ENCODE measurements at regions not wholly inside any gene's neighbourhood (a gene's known extent, or its start where the extent isn't known, plus 50 kb on each side); places are given as distances from the start of the nearest gene placed in this dataset.
A peak's percentile ranks its signal among the peaks of the same experiment; 100 is the strongest.

DNA sequence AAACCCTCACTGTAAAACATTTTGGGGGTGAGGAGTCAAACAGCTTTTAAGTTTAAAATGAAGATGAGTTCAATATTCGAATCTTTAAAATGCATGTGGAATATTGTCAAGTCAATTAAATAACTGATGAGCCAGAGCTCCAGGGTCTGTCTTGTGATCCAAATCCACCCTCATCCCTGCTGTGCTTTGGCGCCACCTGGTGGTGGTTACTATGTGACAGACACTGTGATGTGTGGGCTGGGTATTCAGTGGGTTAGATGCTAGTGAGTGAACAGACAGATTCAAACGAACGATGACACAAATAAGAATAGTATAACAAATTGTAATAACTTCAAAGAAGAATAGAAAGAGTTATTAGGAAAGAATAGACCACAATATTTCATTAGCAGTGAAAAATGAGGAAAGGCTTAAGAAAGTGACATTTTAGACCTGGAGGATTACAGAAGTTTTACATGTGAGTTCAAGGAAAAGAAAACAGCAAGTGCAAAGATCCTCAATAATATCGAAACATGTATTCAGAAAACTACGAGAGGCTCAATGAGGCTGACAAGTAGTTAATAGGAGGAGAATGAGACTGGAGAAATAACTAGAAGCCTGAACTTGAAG is 51.4 kb upstream of the CHSY3 start:
- Histone ChIP-seq H3K27me3 (no peaks in the 10 kb centered on the region), H3K4me1 (replicated peaks in 1 of 2) (peaks cover 0 to 5% of the 10 kb centered on the region in 2 donors), H3K27ac (no peak overlapping the region), H3K9me3 (replicated peaks in 1 of 3) (no peaks in the 10 kb centered on the region), H3K36me3 (replicated peaks in 1 of 2) (no peaks in the 10 kb centered on the region), H3K4me3 (no peak overlapping the region)
- intact Hi-C loops (cut with DNase I), result loop anchor here in 1 of 2 donors (10.0 kb wide), 1 partner anchor 78 kb away; no protein-coding TSS in a partner anchor
- TF ChIP-seq, protein P1, sequence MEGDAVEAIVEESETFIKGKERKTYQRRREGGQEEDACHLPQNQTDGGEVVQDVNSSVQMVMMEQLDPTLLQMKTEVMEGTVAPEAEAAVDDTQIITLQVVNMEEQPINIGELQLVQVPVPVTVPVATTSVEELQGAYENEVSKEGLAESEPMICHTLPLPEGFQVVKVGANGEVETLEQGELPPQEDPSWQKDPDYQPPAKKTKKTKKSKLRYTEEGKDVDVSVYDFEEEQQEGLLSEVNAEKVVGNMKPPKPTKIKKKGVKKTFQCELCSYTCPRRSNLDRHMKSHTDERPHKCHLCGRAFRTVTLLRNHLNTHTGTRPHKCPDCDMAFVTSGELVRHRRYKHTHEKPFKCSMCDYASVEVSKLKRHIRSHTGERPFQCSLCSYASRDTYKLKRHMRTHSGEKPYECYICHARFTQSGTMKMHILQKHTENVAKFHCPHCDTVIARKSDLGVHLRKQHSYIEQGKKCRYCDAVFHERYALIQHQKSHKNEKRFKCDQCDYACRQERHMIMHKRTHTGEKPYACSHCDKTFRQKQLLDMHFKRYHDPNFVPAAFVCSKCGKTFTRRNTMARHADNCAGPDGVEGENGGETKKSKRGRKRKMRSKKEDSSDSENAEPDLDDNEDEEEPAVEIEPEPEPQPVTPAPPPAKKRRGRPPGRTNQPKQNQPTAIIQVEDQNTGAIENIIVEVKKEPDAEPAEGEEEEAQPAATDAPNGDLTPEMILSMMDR (IDR thresholded peaks at IDR 0.05), result peak; percentile 70 to 94 (median 76)
- no peak for TF ChIP-seq POLR2A (IDR thresholded peaks at IDR 0.05)
- peak; percentile 62 to 87 (median 81) for DNase-seq
- WGBS, 4 donors, result 13 to 26% (median 15%) methylated on average over 6 of the region's 6 CpGs

DNA sequence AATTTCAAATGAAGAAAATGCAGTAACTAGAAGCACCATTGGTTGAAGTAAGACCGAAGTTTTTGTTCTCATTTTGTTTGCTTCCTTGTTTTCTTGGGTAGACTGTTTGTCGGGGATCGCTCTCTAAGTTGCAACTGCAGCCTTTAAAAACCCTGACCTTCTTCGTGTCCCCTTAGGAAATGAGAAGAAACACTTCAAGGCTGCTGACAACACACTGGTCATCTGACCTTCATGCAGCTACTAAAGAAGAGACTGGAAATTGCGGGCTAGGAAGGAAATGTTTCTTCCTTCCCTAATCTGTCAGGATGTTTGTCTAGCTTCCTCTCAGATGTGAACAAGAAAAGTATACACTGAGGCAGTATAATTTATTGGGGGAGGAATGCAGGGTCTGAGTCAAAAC is 50.7 kb upstream of the CHSY3 start:
- 16 to 25% (median 22%) methylated on average over 5 of the region's 5 CpGs for WGBS, 4 donors
- DNase-seq, result peak in 3 of 7 donors; percentile 5 to 13 (median 6)
- intact Hi-C loops (cut with DNase I), result loop anchor here in 1 of 2 donors (10.0 kb wide), 1 partner anchor 79 kb away; no protein-coding TSS in a partner anchor
- H3K4me1 ChIP-seq (replicated peaks in 1 of 2), result peaks cover 0 to 5% of the 10 kb centered on the region in 2 donors
- no peak overlapping the region for H3K4me3 ChIP-seq
- TF ChIP-seq POLR2A (IDR thresholded peaks at IDR 0.05), result no peak
- TF ChIP-seq, protein P1 (IDR thresholded peaks at IDR 0.05), result no peak
- no peak overlapping the region for H3K27ac ChIP-seq
- no peaks in the 10 kb centered on the region for H3K9me3 ChIP-seq (replicated peaks in 1 of 3)
- H3K27me3 ChIP-seq, result no peaks in the 10 kb centered on the region
- no peaks in the 10 kb centered on the region for H3K36me3 ChIP-seq (replicated peaks in 1 of 2)
